GM19240 (cell line): ENCODE measurements at regions not wholly inside any gene's neighbourhood (a gene's known extent, or its start where the extent isn't known, plus 50 kb on each side); places are given as distances from the start of the nearest gene placed in this dataset.
"Not testable (repeated sequence)": the region's sequence is repeated elsewhere in the genome, so short reads cannot be mapped to it uniquely, and the experiment has no call there.

ENCODE experiments used
- DNase-seq: peaks from one replicate; pipeline ENCODE4 v3.0.0; 2011; ENCODE audit warnings: low spot score; ENCODE audit not compliant: insufficient read length

DNA sequence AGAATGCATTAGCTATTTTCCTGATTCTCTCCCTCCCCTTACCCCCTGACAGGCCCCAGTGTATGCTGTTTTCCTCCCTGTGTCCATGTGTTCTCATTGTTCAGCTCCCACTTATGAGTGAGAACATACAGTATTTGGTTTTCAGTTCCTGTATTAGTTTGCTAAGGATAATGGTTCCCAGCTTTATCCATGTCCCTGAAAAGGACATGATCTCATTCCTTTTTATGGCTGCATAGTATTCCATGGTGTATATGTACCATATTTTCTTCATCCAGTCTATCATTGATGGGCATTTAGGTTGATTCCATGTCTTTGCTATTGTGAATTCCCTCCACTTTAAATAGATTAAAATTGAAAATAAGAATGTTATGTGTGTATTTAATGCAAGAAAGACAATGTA is 89.9 kb upstream of the CREB1 start:
- not testable (repeated sequence) for DNase-seq

DNA sequence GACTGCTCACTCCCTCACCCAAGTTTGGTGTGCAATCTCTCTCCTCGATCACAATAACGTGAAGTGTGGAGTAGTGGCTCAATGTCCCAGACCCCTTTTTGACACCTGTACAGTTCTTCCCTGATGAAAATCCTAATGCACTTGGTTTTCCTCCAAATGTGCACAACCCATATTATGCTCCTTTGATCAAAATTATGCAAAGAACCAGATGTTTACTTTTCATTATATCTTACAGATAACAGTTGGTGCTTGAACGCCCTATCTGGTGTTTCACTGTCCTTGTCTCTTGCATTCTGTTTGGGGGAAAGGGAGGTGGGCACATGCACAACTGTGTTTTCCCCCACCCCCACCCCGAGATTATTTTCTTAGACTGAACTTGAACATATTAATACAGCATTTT is 85.0 kb upstream of the CREB1 start:
- DNase-seq, result no peak

DNA sequence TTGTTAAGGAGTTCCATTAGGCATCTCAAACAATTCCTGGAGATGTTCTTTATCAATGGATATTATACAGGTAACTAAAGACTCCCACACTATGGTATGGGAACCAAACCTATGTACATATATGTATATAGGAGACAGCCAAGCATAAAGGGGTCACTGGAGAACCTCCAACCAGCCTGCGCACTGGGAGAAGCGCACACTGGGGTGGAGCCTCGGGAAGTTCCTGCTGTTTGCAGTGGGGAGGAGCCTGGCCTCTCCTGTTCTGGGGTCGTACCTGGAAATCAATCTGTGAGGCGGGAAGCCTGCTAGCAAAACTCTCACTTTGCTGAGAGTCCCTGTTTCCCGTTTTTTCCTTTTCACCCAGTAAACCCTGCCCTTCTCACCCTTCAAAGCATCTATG is 83.1 kb upstream of the CREB1 start:
- no peak for DNase-seq

DNA sequence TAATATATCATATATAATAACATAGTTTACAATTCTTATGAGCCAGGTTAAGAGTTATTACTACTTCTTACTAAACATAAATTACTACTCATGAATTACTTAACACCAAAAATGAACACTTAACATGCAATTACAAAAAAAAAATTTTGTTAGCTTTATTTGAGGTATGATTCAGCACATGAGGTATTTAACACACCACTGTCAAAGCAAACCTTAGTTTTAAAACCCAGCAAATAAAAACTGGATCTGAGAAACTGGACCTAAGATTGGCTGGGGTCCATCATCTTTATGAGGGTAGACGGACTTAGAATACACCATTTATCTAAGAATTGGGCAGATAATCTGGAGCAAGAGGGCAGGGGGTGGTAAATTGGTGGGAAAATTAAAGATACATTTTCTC is 81.8 kb upstream of the CREB1 start:
- DNase-seq, result no peak

DNA sequence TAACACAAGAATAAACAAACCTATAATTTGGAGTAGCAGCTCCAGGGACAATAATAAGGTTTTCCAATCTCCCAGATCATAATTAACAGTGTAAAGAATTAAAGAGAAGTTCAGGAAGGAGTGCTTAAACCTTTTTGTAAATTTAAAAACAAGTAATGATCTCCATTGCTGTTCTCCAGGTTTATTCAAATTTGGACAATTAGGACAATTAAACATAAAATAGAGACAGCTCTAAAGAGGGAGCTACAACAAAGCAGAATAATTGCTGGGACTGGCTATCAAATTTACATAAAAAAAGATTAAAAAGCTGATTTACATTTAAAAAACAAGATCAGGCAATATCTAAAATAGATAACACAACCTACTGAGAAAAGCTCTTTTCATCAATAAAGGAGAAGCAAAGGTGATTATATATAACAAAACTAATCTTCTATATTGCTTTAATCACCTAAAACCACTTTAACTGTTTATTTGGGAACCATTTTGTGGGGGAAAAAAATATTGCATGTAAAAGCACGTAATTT is 80.1 kb upstream of the CREB1 start:
- no peak for DNase-seq

DNA sequence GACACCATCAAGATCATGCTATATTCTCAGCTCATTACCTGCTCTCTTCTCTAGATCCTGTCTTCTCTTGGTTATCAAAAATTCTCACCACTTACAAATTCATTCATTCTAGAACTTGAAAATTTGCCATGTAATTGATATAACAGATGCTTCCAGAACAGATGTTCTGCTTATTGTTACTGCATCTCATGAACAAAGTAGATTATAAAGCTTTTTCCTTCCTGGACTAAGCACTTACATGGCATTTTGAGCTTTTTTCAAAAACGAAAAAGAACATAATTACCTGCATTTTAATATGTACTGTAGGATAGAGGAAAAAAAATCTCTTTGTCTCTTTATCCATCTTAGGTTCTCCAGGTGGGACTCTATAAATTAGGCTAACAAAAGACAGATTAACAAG is 79.6 kb upstream of the CREB1 start:
- no peak for DNase-seq

DNA sequence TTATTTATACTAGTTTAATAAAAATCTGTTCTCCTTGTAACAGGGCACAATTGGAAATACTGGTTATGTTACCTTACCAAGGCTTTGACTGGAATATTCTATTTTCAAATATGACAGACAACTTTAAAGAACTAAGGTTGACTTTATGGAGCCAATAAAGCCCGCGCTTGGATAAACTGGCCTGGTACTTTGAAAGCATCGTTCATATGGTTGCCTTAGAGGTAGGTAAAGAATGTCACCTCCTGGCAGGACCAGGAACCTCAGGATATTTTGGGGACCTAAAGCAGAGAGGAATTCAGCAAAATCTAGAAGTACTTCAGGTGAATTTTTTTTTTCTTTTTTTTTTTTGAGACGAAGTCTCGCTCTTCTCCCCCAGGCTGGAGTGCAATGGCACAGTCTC is 71.2 kb upstream of the CREB1 start:
- no peak for DNase-seq

DNA sequence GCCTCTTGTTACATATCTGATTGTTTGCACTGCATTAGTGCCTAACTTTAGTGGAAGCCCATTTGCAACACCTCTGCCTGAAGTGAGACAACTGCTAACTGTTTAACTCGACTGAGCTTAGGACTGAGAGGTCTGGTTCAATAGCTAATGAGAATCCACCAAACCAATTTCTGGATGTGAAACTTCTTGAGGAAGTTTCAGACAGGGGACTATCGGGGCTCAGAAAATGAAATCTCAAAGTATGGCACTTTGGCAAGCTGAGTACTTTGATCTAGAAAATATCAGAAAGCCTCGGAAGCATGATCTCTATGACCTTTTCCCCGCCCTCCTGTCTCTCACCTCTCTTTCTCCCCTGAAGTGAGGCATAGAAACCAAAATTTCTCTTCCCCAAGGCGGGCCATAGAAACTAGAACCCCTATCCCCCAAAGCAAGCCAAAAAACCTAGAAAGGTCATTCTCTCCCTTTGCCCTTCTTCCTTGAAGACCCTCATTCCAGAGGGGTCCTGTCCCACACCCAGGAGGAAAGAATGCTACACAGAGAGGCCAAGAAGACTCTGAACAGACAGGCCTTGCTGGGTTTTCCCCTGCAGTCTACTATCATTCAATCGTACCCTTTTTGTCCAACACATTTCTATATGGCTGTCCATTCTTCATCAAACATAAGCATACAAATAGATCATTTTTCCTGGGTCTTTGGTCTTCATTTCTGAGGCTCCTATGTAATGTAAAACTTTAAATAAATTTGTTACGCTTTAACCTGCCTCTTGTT is 69.6 kb upstream of the CREB1 start:
- DNase-seq, result no peak

DNA sequence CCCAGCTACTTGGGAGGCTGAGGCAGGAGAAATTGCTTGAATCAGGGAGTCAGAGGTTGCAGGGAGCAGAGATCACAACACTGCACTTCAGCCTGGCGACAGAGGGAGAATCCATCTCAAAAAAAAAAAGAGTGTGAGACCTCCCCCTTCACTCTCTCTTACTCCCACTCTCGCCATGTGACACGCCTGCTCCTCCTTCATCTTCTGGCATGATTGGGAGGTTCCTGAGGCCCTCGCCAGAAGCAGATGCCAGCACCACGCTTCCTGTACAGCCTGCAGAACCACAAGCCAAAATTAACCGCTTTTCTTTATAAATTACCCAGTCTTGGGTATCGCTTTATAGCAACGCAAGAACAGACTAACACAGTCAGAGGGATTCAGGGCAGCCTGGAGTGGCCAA is 66.3 kb upstream of the CREB1 start:
- DNase-seq, result no peak

DNA sequence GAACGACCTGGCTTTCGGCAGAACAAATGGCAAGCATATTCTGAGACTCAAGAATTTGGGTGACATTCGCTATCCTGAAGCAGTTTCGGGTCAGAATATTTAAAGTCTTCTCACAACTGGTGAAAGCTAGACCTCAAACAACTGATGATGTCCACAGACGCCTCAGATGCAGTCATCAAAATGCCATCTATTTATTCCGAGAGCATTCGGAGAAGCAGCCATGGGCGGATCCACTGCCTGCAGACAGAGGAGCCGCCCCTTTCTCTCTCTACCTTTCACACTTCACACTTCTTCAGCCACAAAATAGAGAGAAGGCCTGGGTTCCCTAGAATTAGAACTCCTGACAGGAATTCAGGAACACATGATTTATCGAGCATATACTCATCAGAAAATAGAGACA is 65.8 kb upstream of the CREB1 start:
- no peak for DNase-seq

DNA sequence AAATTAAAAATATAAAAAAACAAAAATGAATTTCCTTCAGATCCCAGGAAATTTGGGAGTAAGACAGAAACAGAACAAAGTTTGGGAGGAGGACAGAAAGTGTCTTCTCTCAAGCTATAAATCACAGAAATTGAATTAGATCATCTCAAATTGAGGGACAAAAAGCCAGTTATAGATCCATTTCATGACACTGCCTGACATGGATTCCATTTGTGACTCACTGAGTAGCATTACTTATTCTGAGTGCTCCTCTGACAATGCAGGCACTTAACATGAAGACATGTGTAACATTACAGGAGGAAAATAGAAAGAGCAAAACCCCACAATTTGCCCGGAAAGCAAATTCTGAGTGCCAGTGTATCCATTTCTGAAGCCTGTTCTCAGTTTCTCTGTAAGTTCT is 63.9 kb upstream of the CREB1 start:
- no peak for DNase-seq

DNA sequence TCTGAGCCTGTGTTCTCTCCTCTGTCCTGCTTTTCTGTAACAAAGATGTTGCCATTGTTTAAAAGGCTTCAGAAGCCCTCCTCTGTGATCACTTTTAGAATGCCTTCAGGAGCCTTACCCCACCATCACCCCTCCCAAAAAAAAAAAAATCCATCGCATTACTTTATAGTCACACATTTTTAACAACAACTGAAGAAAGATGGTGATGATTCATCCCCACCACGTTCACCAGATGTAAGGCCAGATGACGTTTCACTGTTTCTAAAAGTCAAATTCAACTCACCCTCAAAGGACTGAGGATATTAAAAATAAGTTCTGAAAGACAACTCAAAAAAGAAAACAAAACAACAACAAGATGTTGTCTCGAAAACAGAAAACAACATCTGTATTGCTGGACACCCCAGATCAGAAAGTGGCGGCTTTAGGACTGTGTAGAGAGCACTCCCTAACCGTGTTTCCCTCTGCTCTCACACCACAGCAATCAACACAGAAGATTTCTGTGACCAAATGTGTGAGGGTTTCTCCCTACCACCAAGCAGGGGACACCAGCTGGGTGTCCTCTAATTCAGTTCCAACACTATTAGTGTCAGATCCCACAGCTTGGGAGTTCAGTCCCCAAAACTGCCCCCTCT is 61.9 kb upstream of the CREB1 start:
- DNase-seq, result no peak

DNA sequence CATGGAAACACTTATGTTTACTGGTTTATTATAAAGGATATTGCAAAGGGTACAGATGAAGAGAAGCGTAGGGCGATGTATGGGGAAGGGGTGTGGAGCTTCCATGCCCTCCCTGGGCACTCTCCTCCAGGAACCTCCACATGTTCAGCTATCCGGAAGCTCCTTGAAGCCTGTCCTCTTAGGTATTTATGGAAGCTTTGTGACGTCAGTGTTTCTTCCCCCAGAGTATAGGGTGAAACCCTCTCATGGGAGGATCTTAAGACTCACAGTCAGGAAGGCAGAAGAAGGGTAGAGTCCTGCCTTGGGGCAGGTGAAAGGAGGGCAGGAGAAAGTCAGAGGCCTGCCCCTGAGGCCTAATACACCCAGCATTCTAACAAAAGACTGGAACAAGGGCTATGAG is 61.3 kb upstream of the CREB1 start:
- DNase-seq, result no peak

DNA sequence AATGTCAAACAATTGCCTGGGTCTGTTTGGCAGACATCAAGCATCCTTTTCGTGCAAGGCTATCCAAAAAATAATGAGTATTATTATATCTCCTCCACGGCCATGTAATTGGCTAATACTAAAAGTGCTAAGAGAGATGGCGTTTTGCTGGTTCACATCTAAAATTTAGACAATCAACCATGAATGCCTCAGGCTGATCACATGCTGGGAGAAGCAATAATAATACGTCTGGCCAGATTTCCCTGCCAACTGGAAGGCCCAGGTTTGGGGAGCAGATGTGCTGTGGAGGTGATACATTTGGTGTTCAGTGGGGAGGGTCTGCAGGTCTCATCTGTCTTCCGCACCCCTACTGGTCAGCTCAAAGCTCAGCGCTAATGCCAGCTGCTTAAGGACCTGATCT is 60.3 kb upstream of the CREB1 start:
- no peak for DNase-seq

DNA sequence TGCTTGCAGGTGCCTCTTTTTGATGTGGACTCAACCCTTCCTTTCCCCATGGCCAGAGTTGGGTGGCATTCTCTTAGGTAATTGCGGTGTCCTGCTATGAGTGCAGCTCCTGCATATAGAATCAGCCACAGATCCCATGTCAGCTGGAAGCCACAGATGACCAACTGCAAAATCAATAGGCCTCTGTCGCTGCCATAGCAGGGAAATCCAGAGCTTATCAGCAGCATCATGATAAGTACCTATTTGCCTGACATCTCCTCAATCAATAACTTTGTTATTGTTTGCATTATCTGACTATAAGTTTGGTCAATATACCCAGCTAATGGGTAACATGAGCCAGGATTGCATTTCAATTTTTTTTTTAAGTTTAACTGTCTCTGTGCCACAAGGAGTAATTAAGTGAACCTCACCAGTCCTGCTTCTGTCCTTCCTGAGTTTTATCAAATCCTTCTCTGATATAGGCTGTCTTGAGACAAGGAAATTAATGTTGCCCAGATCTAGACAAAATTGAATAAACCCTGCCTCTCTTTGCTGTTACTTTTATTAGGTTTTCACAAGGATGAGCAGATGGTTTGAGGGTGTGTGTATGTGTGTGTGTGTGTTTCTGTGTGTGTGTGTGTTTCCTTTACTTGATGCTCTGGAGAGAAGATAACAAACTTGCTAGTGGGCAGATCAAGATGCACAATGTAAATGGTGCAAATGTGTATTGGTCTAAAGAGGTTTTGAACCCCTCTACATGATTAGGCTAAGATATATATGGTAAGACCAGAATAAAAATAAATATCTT is 59.6 kb upstream of the CREB1 start:
- no peak for DNase-seq

DNA sequence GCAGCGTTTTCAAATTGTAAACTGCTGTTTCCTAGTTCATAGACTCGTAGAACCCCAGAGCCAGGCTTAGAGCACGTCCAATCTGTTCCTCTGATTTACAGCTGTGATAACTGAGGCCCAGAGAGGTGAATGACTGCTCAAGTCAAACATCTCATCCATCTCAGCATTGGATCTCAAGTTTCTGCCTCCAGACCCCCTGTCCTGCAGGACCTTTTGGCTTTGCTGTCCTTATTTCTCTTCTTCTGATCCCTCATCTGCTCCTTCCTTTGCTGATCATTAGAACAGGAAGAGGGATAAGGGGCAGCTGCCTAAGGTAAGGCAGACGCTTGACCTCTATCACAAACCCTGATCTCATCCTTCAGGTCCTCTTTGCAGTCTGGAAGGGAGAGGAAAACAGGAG is 58.5 kb upstream of the CREB1 start:
- no peak for DNase-seq

DNA sequence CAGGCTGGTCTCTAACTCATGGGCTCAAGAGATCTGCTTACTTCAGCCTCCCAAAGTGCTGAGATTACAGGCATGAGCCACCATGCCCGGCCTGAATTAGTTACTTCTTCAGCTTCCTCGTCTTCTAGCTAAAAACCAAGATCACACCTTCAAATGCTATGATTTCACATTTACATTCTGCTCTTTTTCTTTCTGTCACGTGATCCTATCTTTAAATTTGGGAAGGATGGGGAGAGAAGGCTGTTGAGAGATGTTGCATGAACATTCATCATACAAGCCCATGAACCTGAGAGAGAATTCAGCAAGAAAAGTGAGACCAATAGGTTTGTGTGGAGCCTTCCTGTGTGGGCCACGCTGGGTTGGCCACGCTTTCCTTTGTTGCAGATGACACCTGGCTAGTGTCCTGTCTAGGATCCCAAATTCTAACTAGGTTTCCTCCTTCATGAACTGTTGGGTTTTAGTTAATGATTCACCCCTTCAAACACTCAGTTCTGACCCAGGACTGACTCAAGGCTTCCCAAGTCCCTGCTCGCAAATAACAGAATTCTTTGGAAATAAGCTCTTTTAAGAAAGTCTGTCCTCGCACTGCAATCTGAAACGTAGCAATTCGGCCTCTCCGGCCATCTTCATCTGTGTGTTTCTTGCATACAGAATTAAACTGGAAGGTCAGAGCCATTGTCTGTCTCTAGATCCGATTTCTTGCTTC is 57.3 kb upstream of the CREB1 start:
- no peak for DNase-seq

DNA sequence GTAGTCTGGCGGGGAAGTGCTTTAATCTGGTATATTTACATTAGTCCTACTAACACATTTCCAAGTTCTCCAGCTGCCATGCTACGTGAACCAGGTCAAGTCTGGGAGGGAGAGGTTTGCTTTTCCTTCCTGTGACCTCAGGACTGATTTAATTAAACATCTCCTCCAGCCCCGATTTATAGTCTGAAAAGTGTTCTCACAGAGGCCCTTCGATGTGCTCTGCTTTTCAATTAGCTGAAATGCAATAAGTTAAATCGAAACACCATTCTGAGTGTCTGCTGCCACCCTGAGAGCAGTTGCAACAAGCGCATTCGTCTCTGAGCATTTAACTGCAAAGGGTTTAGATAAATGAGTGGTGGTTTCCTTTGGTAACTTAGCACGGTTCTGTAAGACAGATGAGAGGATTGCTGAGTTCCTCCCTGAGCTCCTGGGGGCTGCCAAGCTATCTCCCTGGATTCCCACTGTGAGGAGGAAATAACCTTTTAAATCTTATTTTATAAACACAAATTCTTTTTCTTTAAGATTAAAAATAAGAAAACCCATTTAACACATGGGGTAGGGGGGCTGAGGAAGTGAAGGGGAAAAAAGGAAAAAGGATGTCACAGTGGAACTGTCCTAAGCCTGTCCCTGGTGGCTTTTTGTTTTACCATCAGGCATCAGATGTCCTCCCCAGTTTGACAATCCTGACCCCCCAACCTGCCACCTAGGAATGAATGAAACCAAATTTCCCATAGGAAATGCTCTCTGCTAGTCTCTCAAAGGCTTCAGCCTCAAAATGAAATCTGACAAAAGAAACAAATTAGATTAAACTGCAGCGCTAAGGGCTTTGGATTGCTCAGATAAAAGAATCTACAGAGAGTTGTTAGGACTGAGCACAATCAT is 56.5 kb upstream of the CREB1 start:
- DNase-seq, result no peak

DNA sequence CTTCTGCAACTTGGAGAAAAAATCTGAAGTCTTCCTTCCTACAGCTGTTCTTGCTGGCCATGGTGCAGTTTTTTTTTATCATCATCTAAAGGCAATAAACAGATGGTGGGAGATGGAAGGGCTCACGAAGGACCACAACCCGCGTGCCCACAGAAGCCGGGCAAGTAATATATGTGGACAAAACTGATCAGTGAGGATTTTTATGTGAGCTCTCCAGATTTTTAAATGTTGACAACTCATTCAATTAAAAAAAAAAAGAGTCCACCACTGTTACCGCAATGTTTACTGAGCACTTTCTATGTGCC is 55.9 kb upstream of the CREB1 start:
- no peak for DNase-seq

DNA sequence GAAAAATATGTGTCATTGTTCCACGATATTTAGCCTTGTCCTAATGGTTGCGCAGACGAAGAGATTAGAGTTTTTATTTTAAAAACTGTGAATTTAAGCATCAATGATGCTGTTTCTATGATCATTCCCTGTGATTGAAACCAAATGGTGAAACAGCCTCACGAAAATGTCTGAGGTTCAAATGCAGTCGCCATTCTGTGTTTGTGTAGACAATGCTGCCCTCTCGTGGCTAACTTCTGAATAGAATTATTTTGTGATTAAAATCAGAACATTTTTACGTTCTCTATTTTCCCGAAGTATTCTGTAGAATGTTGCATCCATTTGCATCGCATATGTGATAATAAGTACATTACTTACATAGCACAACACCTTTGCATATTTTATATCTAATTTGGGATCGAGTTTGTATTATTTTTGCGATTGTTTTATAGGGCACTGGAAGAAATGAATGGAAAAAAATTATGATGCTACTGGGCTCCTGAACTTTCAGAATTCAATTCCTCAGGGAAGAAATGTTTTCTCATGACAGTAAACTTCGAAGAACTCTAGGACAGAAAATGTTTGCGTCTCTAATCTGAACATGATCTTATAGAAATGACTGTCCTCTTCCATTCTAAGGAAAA is 54.8 kb upstream of the CREB1 start:
- DNase-seq, result no peak

DNA sequence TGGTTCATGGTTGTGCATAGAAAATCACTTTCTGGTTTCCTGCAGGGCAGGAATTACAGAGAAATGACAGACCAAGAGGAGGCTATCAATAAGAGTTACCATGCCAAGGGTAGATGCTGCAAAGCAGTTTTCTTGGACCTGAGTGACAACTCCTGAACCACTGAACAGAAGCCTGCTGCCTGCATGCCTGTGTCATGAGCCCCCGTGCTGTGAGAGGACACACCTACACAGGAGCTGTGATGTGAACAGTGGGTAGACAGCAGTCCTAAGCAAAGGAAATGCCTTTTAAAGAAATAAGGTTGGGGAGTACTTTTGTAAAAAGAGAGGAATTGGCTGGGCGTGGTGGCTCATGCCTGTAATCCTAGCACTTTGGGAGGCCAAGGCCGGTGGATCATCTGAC is 54.2 kb upstream of the CREB1 start:
- DNase-seq, result no peak
